HEK293 (cell line): ENCODE measurements at regions not wholly inside any gene's neighbourhood (a gene's known extent, or its start where the extent isn't known, plus 50 kb on each side); places are given as distances from the start of the nearest gene placed in this dataset.

Experiments
- CTCF ChIP-seq: fragments of 450-650 bp; formaldehyde crosslinking; IDR thresholded peaks from 2 replicates; pipeline ENCODE4 v1.5.1; 2016; ENCODE audit warnings: missing biosample characterization, missing genetic modification characterization
- GLIS2 ChIP-seq: fragments of 450-650 bp; formaldehyde crosslinking; IDR thresholded peaks from 2 replicates; pipeline ENCODE4 v1.5.1; 2016; ENCODE audit warnings: missing biosample characterization, missing genetic modification characterization
- KLF16 ChIP-seq: fragments of 450-650 bp; formaldehyde crosslinking; IDR thresholded peaks from 2 replicates; pipeline ENCODE4 v1.5.1; 2017; ENCODE audit warnings: missing biosample characterization, missing genetic modification characterization
- YY1 ChIP-seq: fragments of 450-650 bp; formaldehyde crosslinking; IDR thresholded peaks from 2 replicates; pipeline ENCODE4 v1.5.1; 2018; ENCODE audit warnings: missing biosample characterization, missing genetic modification characterization
- ZNF138 ChIP-seq: fragments of 450-650 bp; formaldehyde crosslinking; IDR thresholded peaks from 2 replicates; pipeline ENCODE4 v1.5.1; 2016; ENCODE audit warnings: missing biosample characterization, missing genetic modification characterization, borderline replicate concordance
- ZNF175 ChIP-seq: fragments of 450-650 bp; formaldehyde crosslinking; IDR thresholded peaks from 2 replicates; pipeline ENCODE4 v1.5.1; 2016; ENCODE audit warnings: missing biosample characterization, missing genetic modification characterization
- ZNF221 ChIP-seq: fragments of 450-650 bp; formaldehyde crosslinking; IDR thresholded peaks from 2 replicates; pipeline ENCODE4 v1.5.1; 2017; ENCODE audit warnings: missing biosample characterization, missing genetic modification characterization, borderline replicate concordance
- ZNF24 ChIP-seq: fragments of 450-650 bp; formaldehyde crosslinking; IDR thresholded peaks from 2 replicates; pipeline ENCODE4 v1.5.1; 2016; ENCODE audit warnings: missing biosample characterization, missing genetic modification characterization
- ZNF280D ChIP-seq: fragments of 450-650 bp; formaldehyde crosslinking; IDR thresholded peaks from 2 replicates; pipeline ENCODE4 v1.5.1; 2016; ENCODE audit warnings: missing biosample characterization, missing genetic modification characterization
- ZNF350 ChIP-seq: fragments of 450-650 bp; formaldehyde crosslinking; IDR thresholded peaks from 2 replicates; pipeline ENCODE4 v1.5.0; 2017; ENCODE audit warnings: missing biosample characterization, mild to moderate bottlenecking, missing genetic modification characterization
- ZNF362 ChIP-seq: fragments of 450-650 bp; formaldehyde crosslinking; IDR thresholded peaks from 2 replicates; pipeline ENCODE4 v1.5.1; 2016; ENCODE audit warnings: missing biosample characterization, missing genetic modification characterization
- ZNF548 ChIP-seq: fragments of 450-650 bp; formaldehyde crosslinking; IDR thresholded peaks from 2 replicates; pipeline ENCODE4 v1.5.1; 2016; ENCODE audit warnings: missing biosample characterization, missing genetic modification characterization
- ZNF610 ChIP-seq: fragments of 450-650 bp; formaldehyde crosslinking; IDR thresholded peaks from 2 replicates; pipeline ENCODE4 v1.5.1; 2016; ENCODE audit warnings: missing biosample characterization, missing genetic modification characterization, borderline replicate concordance

GRCh38 chr6:141735126-141735525 lies 397.6 kb upstream of the GJE1 start:
- TF ChIP-seq CTCF (no peak), ZNF221 (tag by site-specific recombination) (no peak), ZNF350 (no peak), ZNF280D (tag by site-specific recombination) (no peak), ZNF24 (tag by site-specific recombination) (no peak), ZNF610 (tag by site-specific recombination) (no peak), ZNF138 (no peak), KLF16 (no peak), ZNF548 (no peak), GLIS2 (no peak), YY1 (tag by site-specific recombination) (no peak), ZNF175 (no peak), ZNF362 (tag by site-specific recombination) (no peak)
